ENCODE measurements at regions not wholly inside any gene's neighbourhood (a gene's known extent, or its start where the extent isn't known, plus 50 kb on each side); places are given as distances from the start of the nearest gene placed in this dataset.

GRCh38 chr7:52120912-52121311 lies 804.3 kb upstream of the COBL start:
- Histone ChIP-seq H3K4me3 (no peak overlapping the region), H3K36me3 (no peaks in the 10 kb centered on the region), H3K4me1 (no peaks in the 10 kb centered on the region), H3K27me3 (ENCODE audit: low read depth) (no peaks in the 10 kb centered on the region), H3K9me3 (no peaks in the 10 kb centered on the region), H3K27ac (no peak overlapping the region)
- DNase-seq (no peak), ATAC-seq (no peak)
- intact Hi-C loops (cut with DNase I) = no loop called here
- TF ChIP-seq, protein P1, sequence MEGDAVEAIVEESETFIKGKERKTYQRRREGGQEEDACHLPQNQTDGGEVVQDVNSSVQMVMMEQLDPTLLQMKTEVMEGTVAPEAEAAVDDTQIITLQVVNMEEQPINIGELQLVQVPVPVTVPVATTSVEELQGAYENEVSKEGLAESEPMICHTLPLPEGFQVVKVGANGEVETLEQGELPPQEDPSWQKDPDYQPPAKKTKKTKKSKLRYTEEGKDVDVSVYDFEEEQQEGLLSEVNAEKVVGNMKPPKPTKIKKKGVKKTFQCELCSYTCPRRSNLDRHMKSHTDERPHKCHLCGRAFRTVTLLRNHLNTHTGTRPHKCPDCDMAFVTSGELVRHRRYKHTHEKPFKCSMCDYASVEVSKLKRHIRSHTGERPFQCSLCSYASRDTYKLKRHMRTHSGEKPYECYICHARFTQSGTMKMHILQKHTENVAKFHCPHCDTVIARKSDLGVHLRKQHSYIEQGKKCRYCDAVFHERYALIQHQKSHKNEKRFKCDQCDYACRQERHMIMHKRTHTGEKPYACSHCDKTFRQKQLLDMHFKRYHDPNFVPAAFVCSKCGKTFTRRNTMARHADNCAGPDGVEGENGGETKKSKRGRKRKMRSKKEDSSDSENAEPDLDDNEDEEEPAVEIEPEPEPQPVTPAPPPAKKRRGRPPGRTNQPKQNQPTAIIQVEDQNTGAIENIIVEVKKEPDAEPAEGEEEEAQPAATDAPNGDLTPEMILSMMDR (IDR thresholded peaks at IDR 0.05) = no peak

DNA sequence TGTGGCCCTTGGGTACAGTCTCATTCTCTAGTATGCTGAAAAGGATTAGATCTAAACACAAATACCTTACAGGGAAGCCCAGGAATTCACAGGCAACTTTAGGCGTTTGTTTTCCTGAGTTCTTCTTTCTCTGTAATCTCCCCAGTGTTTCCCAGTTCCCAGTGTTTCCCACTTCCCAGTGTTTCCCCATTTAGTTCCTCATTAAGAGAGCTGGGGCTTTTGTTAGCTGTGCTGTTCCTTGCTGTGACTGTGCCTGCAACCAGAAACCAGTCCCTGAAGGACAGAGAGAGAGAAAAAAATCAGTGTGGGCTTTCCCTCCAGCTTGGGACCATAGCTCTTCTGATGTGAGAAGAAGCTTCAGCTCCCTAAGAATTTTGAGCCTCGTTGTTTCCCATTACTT lies 802.9 kb upstream of the COBL start:
- ATAC-seq = no peak
- TF ChIP-seq, protein P1 (IDR thresholded peaks at IDR 0.05) = no peak
- Histone ChIP-seq H3K4me1 (no peaks in the 10 kb centered on the region), H3K4me3 (no peak overlapping the region), H3K36me3 (no peaks in the 10 kb centered on the region), H3K27me3 (ENCODE audit: low read depth) (no peaks in the 10 kb centered on the region), H3K27ac (no peak overlapping the region), H3K9me3 (no peaks in the 10 kb centered on the region)
- intact Hi-C loops (cut with DNase I) = no loop called here
- no peak for DNase-seq

- H3K4me1 ChIP-seq = no peaks in the 10 kb centered on the region
- no peak for ATAC-seq
- TF ChIP-seq, protein P1 (IDR thresholded peaks at IDR 0.05) = no peak
- H3K4me3 ChIP-seq = no peak overlapping the region
- H3K27ac ChIP-seq = no peak overlapping the region
- DNase-seq = no peak
- intact Hi-C loops (cut with DNase I) = no loop called here
- H3K9me3 ChIP-seq = no peaks in the 10 kb centered on the region
- H3K36me3 ChIP-seq = no peaks in the 10 kb centered on the region
- no peaks in the 10 kb centered on the region for H3K27me3 ChIP-seq (ENCODE audit: low read depth)
These were observed 797.9 kb upstream of the COBL start for GRCh38 chr7:52114509-52114908.

DNA sequence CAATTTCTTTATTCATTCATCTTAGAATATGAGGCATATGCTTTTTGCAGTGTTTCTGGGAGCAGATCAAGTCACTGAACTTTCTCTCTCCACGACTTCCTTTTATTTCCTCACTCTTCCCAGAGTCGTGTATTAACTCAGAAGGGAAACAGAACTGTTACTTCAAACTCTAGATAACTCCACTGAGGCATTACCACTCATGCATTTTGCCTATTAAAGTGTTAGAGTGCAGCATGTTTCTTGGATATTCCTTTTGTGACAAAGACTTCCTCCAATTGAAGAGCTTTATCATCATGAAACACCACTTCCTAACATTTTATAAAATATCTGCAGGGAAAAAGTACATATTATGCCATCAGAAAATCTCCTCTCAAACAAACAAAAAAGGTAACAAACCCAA lies 797.4 kb upstream of the COBL start:
- H3K4me3 ChIP-seq = no peak overlapping the region
- no peaks in the 10 kb centered on the region for H3K4me1 ChIP-seq
- H3K36me3 ChIP-seq = no peaks in the 10 kb centered on the region
- intact Hi-C loops (cut with DNase I) = no loop called here
- no peaks in the 10 kb centered on the region for H3K9me3 ChIP-seq
- ATAC-seq (no peak), DNase-seq (no peak)
- no peaks in the 10 kb centered on the region for H3K27me3 ChIP-seq (ENCODE audit: low read depth)
- TF ChIP-seq, protein P1 (IDR thresholded peaks at IDR 0.05) = no peak
- H3K27ac ChIP-seq = no peak overlapping the region

GRCh38 chr7:52107355-52107754 lies 790.7 kb upstream of the COBL start:
- H3K27me3 ChIP-seq (ENCODE audit: low read depth) = no peaks in the 10 kb centered on the region
- no peak for ATAC-seq
- no peaks in the 10 kb centered on the region for H3K36me3 ChIP-seq
- no peak for DNase-seq
- intact Hi-C loops (cut with DNase I) = no loop called here
- TF ChIP-seq, protein P1 (IDR thresholded peaks at IDR 0.05) = no peak
- H3K4me3 ChIP-seq = no peak overlapping the region
- H3K9me3 ChIP-seq = peaks cover 3% of the 10 kb centered on the region
- no peak overlapping the region for H3K27ac ChIP-seq
- no peaks in the 10 kb centered on the region for H3K4me1 ChIP-seq

- TF ChIP-seq, protein P1 (IDR thresholded peaks at IDR 0.05) = no peak
- no peaks in the 10 kb centered on the region for H3K9me3 ChIP-seq
- DNase-seq (no peak), ATAC-seq (no peak)
- no peak overlapping the region for H3K4me3 ChIP-seq
- no peaks in the 10 kb centered on the region for H3K27me3 ChIP-seq (ENCODE audit: low read depth)
- no peaks in the 10 kb centered on the region for H3K36me3 ChIP-seq
- H3K4me1 ChIP-seq = no peaks in the 10 kb centered on the region
- intact Hi-C loops (cut with DNase I) = no loop called here
- no peak overlapping the region for H3K27ac ChIP-seq
These were observed 779.3 kb upstream of the COBL start for GRCh38 chr7:52095861-52096260.
